Ascending aorta (tissue), 2 donors: ENCODE measurements at regions not wholly inside any gene's neighbourhood (a gene's known extent, or its start where the extent isn't known, plus 50 kb on each side); places are given as distances from the start of the nearest gene placed in this dataset.

Experiments used
- DNase-seq, 2 donors: peaks; one replicate each; pipeline ENCODE4 v3.0.0-alpha.2; 2019; ENCODE audit warnings: low spot score in 2 of 2
- H3K27ac ChIP-seq, 2 donors: fragments of 200-600 bp; sonication (generic); one replicate each; pipeline ENCODE4 v1.5.1; 2016 to 2017; ENCODE audit warnings: mild to moderate bottlenecking in 1 of 2
- H3K27me3 ChIP-seq: fragments of 200-600 bp; sonication (generic); one replicate; pipeline ENCODE4 v1.5.1; 2017
- H3K36me3 ChIP-seq, 2 donors: fragments of 200-600 bp; sonication (generic); one replicate each; pipeline ENCODE4 v1.5.1; 2016
- H3K4me1 ChIP-seq, 2 donors: fragments of 200-600 bp; sonication (generic); one replicate each; pipeline ENCODE4 v1.5.1; 2016 to 2017; ENCODE audit warnings: mild to moderate bottlenecking in 1 of 2
- H3K4me3 ChIP-seq, 2 donors: fragments of 200-600 bp; sonication (generic); one replicate each; pipeline ENCODE4 v1.5.1; 2016 to 2017; ENCODE audit warnings: mild to moderate bottlenecking in 1 of 2
- H3K9me3 ChIP-seq, 2 donors: fragments of 200-600 bp; sonication (generic); one replicate each; pipeline ENCODE4 v1.5.1; 2016
- intact Hi-C: fragments of 100-400 bp; cut with DNase I; formaldehyde crosslinking; loops from one replicate; pipeline ENCODE4 v1.15.1; 2023
- TF ChIP-seq, protein P1 (sequence below), 3 experiments: fragments of 200-600 bp in 2 of 3; fragments of 450-650 bp in 1 of 3; sonication (generic) in 2 of 3; IDR thresholded peaks; one replicate each; pipeline ENCODE4 v1.5.1; 2016 to 2019; ENCODE audit warnings: antibody characterized with exemption in 3 of 3, mild to moderate bottlenecking in 1 of 3, moderate library complexity in 1 of 3

DNA sequence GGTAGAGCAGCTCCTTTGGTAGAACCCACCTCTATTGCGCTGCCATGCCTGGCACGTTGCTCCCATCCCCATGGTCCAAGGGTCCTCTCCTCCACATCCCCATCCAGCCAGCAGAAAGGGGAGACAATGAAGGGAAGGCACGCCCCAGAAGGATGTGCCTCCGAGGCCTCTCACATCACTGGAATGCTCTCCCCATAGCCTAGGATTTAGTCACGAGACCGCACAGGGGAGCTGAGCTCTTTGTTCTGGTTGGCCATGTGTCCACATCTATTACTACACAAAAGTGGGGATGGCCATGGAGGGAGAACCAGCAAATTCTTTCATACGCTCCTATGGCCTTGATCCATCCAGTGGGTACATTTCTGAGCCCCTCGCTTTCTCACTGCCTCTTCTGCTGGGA, 60.5 kb upstream of the SALL4 start:
- H3K4me3 ChIP-seq, result no peak overlapping the region
- H3K27me3 ChIP-seq, result no peaks in the 10 kb centered on the region
- TF ChIP-seq, protein P1, sequence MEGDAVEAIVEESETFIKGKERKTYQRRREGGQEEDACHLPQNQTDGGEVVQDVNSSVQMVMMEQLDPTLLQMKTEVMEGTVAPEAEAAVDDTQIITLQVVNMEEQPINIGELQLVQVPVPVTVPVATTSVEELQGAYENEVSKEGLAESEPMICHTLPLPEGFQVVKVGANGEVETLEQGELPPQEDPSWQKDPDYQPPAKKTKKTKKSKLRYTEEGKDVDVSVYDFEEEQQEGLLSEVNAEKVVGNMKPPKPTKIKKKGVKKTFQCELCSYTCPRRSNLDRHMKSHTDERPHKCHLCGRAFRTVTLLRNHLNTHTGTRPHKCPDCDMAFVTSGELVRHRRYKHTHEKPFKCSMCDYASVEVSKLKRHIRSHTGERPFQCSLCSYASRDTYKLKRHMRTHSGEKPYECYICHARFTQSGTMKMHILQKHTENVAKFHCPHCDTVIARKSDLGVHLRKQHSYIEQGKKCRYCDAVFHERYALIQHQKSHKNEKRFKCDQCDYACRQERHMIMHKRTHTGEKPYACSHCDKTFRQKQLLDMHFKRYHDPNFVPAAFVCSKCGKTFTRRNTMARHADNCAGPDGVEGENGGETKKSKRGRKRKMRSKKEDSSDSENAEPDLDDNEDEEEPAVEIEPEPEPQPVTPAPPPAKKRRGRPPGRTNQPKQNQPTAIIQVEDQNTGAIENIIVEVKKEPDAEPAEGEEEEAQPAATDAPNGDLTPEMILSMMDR (IDR thresholded peaks at IDR 0.05), result no peak
- DNase-seq, result no peak
- no peaks in the 10 kb centered on the region for H3K4me1 ChIP-seq
- no peaks in the 10 kb centered on the region for H3K36me3 ChIP-seq
- intact Hi-C loops, result no loop called here
- no peak overlapping the region for H3K27ac ChIP-seq
- H3K9me3 ChIP-seq, result no peaks in the 10 kb centered on the region

- no peak overlapping the region for H3K27ac ChIP-seq
- DNase-seq, result no peak
- TF ChIP-seq, protein P1 (IDR thresholded peaks at IDR 0.05), result no peak
- no peaks in the 10 kb centered on the region for H3K36me3 ChIP-seq
- H3K27me3 ChIP-seq, result no peaks in the 10 kb centered on the region
- intact Hi-C loops, result no loop called here
- no peaks in the 10 kb centered on the region for H3K9me3 ChIP-seq
- H3K4me3 ChIP-seq, result no peak overlapping the region
- H3K4me1 ChIP-seq, result no peaks in the 10 kb centered on the region
Observed at GRCh38 chr20:51861726-51862466, 59.6 kb upstream of the SALL4 start.

DNA sequence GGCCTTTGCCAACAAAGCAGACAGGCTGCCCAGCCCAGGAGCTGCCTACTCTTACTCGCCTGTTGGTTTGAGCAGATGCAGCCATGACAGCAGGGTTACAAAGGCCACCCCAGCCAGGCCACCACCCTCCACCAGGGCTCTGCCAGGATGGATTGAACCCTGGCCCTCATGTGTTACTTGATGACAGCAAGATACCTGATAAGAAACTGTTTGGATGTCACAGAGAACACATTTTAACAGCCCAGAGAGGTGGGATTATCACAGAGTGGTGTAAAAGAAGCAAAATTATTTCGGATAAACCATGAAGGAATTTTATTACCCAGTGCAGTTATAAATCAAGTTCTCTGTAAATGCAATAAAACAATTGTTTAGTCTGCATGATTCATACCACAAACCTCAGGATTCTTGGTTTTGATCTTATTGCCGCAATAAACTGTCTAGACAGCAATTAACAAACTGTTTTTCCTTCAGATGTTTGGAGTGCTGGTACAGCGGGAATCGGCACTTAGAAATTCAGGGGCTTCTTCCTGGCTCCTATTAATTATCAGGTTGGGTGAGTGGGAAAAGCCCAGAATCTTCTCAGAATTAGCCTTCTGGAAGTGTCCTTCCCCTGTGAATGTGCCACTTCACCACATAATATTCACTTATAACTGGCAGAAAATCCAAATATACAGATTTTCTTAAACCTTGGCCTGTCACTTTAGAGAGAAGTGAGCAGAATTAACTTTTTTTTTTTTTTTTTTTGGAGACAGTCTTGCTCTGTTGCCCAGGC, 58.0 kb upstream of the SALL4 start:
- intact Hi-C loops, result no loop called here
- H3K36me3 ChIP-seq, result no peaks in the 10 kb centered on the region
- no peak overlapping the region for H3K27ac ChIP-seq
- no peak overlapping the region for H3K4me3 ChIP-seq
- H3K4me1 ChIP-seq, result no peaks in the 10 kb centered on the region
- no peak for DNase-seq
- no peaks in the 10 kb centered on the region for H3K9me3 ChIP-seq
- H3K27me3 ChIP-seq, result no peaks in the 10 kb centered on the region
- TF ChIP-seq, protein P1 (IDR thresholded peaks at IDR 0.05), result no peak

DNA sequence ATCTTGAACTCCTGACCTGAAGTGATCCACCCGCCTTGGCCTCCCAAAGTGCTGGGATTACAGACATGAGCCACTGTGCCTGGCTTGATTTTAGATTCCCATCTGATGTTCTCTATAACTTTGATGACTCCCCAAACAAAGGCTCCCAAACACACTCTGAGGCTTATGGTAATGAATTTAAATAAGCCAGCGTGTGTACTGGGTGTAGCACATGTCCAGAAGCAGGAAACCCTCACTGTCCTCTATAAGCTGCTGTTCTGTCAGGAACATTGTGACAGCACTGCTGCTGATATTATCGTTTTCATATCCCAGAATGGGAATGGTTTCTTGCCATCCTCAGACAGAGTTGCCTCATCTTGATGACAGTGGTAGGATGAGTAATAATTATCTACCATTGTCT, 54.1 kb upstream of the SALL4 start:
- intact Hi-C loops, result no loop called here
- H3K36me3 ChIP-seq, result no peaks in the 10 kb centered on the region
- H3K27me3 ChIP-seq, result no peaks in the 10 kb centered on the region
- no peaks in the 10 kb centered on the region for H3K4me1 ChIP-seq
- no peak overlapping the region for H3K27ac ChIP-seq
- no peak overlapping the region for H3K4me3 ChIP-seq
- TF ChIP-seq, protein P1 (IDR thresholded peaks at IDR 0.05), result no peak
- no peak for DNase-seq
- no peaks in the 10 kb centered on the region for H3K9me3 ChIP-seq

DNA sequence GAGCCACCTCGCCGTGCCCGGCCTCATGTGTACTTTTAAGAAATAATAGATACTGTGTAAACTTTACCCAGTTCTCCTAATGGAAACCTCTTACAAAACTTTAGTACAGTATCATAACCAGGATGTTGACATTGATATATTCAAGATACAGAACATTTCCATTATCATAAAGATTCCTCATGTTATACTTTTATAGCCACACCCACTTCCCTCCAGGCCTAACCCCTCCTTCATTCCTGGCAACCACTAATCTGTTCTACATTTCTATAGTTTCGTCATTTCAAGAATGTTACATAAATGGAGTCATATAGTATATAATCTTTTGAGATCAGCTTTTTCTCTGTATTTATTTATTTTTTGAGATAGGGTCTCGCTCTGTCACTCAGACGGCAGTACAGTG, 52.6 kb upstream of the SALL4 start:
- TF ChIP-seq, protein P1 (IDR thresholded peaks at IDR 0.05), result no peak

More for the DNA sequence above, 52.6 kb upstream of the SALL4 start:
- H3K36me3 ChIP-seq, result no peaks in the 10 kb centered on the region
- H3K27ac ChIP-seq, result no peak overlapping the region
- no peak overlapping the region for H3K4me3 ChIP-seq
- no peaks in the 10 kb centered on the region for H3K9me3 ChIP-seq
- H3K4me1 ChIP-seq, result no peaks in the 10 kb centered on the region
- no peak for DNase-seq
- no peaks in the 10 kb centered on the region for H3K27me3 ChIP-seq
- intact Hi-C loops, result no loop called here
